ENCODE measurements at regions not wholly inside any gene's neighbourhood (a gene's known extent, or its start where the extent isn't known, plus 50 kb on each side); places are given as distances from the start of the nearest gene placed in this dataset.

GRCh38 chr13:37427843-37428494 lies 170.6 kb downstream of the POSTN start:
- no peak for TF ChIP-seq POLR2AphosphoS5 (IDR thresholded peaks at IDR 0.05; ENCODE audit: low read depth, low read length)
- no peak for TF ChIP-seq CTCF (IDR thresholded peaks at IDR 0.05 in 2 of 3, conservative IDR thresholded peaks at IDR 0.05 in 1 of 3; ENCODE audit: borderline replicate concordance in 1 of 3, insufficient read depth in 1 of 3, low read depth in 2 of 3, low read length in 2 of 3)
- no peak for TF ChIP-seq TCF7L2 (IDR thresholded peaks at IDR 0.05; ENCODE audit: borderline replicate concordance, extremely low read depth, insufficient read depth, insufficient read length)
- no peak for TF ChIP-seq EZH2phosphoT487 (IDR thresholded peaks at IDR 0.05; ENCODE audit: borderline replicate concordance)
- no peak for TF ChIP-seq RAD21 (IDR thresholded peaks at IDR 0.05; ENCODE audit: low read depth)
- TF ChIP-seq ELF1 (IDR thresholded peaks at IDR 0.05; ENCODE audit: borderline replicate concordance, low read depth) = no peak
- TF ChIP-seq ZBTB33 (IDR thresholded peaks at IDR 0.05; ENCODE audit: extremely low read depth, insufficient replicate concordance, low read length) = no peak
- no peak for TF ChIP-seq POLR2A (IDR thresholded peaks at IDR 0.05; ENCODE audit: borderline replicate concordance, extremely low read depth, insufficient read depth, insufficient read length)
- TF ChIP-seq SRF (IDR thresholded peaks at IDR 0.05; ENCODE audit: low read depth) = no peak
- TF ChIP-seq CEBPB (IDR thresholded peaks at IDR 0.05; ENCODE audit: low read depth) = no peak

All from HCT116 (cell line).